Neural cell (in vitro differentiated cells): ENCODE measurements at regions not wholly inside any gene's neighbourhood (a gene's known extent, or its start where the extent isn't known, plus 50 kb on each side); places are given as distances from the start of the nearest gene placed in this dataset.

Experiments
- H2AFZ ChIP-seq: fragments of 200-600, 300-800 bp; sonication (generic), shearing (Covaris generic); 2 replicates; pipeline ENCODE4 v1.6.0; 2014; ENCODE audit warnings: low read depth, mild to moderate bottlenecking, antibody characterized with exemption, low read length, moderate library complexity
- H3F3A ChIP-seq: fragments of 200-600 bp; shearing (Covaris generic); 2 replicates; pipeline ENCODE4 v1.6.1; 2016; ENCODE audit warnings: mild to moderate bottlenecking, moderate library complexity, mixed read lengths, antibody characterized with exemption, low read length; ENCODE audit not compliant: insufficient read depth, poor library complexity, severe bottlenecking
- H3K27ac ChIP-seq: fragments of 200-600, 300-800 bp; sonication (generic), shearing (Covaris generic); 2 replicates; pipeline ENCODE4 v1.5.1; 2014; ENCODE audit warnings: mild to moderate bottlenecking, low read length, moderate library complexity
- H3K27me3 ChIP-seq: fragments of 300-800, 200-600 bp; sonication (generic), shearing (Covaris generic); 2 replicates; pipeline ENCODE4 v1.6.0; 2014; ENCODE audit warnings: mild to moderate bottlenecking, low read depth, low read length, moderate library complexity; ENCODE audit not compliant: insufficient read depth
- H3K36me3 ChIP-seq: fragments of 300-800, 200-600 bp; sonication (generic), shearing (Covaris generic); 2 replicates; pipeline ENCODE4 v1.5.1; 2014; ENCODE audit warnings: mild to moderate bottlenecking, antibody characterized with exemption, low read length, moderate library complexity; ENCODE audit not compliant: insufficient read depth
- H3K4me2 ChIP-seq: fragments of 300-800, 200-600 bp; sonication (generic), shearing (Covaris generic); 2 replicates; pipeline ENCODE4 v1.6.0; 2014; ENCODE audit warnings: mild to moderate bottlenecking, low read length
- H3K4me3 ChIP-seq: fragments of 300-800, 200-600 bp; sonication (generic), shearing (Covaris generic); 2 replicates; pipeline ENCODE4 v1.5.1; 2014; ENCODE audit warnings: mild to moderate bottlenecking, low read length, moderate library complexity
- H3K79me2 ChIP-seq: fragments of 200-600 bp; shearing (Covaris generic); replicated peaks from 2 replicates; pipeline ENCODE4 v1.6.0; 2014; ENCODE audit warnings: mild to moderate bottlenecking, low read length, moderate library complexity; ENCODE audit not compliant: insufficient read depth
- H3K9ac ChIP-seq: fragments of 300-800, 200-600 bp; sonication (generic), shearing (Covaris generic); 2 replicates; pipeline ENCODE4 v1.6.1; 2016; ENCODE audit warnings: mild to moderate bottlenecking, low read length, mixed read lengths
- H3K9me2 ChIP-seq: fragments of 200-600 bp; shearing (Covaris generic); 2 replicates; pipeline ENCODE4 v1.6.1; 2016; ENCODE audit warnings: mild to moderate bottlenecking, low read length, mixed read lengths; ENCODE audit not compliant: insufficient read depth
- H3K9me3 ChIP-seq: fragments of 200-600, 300-800 bp; sonication (generic), shearing (Covaris generic); 2 replicates; pipeline ENCODE4 v1.6.1; 2016; ENCODE audit warnings: mild to moderate bottlenecking, mixed run types, low read length, moderate library complexity, mixed read lengths
- H4K20me1 ChIP-seq: fragments of 200-600 bp; shearing (Covaris generic); 2 replicates; pipeline ENCODE4 v1.6.1; 2016; ENCODE audit warnings: mild to moderate bottlenecking, mixed run types; ENCODE audit not compliant: insufficient read depth
- EP300 ChIP-seq: fragments of 450-650 bp; conservative IDR thresholded peaks from 2 replicates; pipeline ENCODE4 v1.6.1; 2014; ENCODE audit warnings: antibody characterized with exemption, mild to moderate bottlenecking, moderate library complexity; ENCODE audit not compliant: poor library complexity, severe bottlenecking
- EZH2 ChIP-seq: fragments of 200-600, 300-800 bp; shearing (Covaris generic), sonication (generic); IDR thresholded peaks from 2 replicates; pipeline ENCODE4 v1.6.1; 2014; ENCODE audit warnings: antibody characterized with exemption, low read length, borderline replicate concordance, mild to moderate bottlenecking; ENCODE audit not compliant: insufficient read depth, poor library complexity, severe bottlenecking
- MXI1 ChIP-seq: fragments of 450-650 bp; conservative IDR thresholded peaks from 2 replicates; pipeline ENCODE4 v1.6.1; 2014; ENCODE audit warnings: antibody characterized with exemption, mild to moderate bottlenecking; ENCODE audit not compliant: poor library complexity, severe bottlenecking
- POLR2AphosphoS5 ChIP-seq: IDR thresholded peaks from 2 replicates; pipeline ENCODE4 v1.6.1; 2012
- RAD21 ChIP-seq: fragments of 450-650 bp; conservative IDR thresholded peaks from 2 replicates; pipeline ENCODE4 v1.6.1; 2014; ENCODE audit warnings: antibody characterized with exemption, mild to moderate bottlenecking, moderate library complexity
- REST ChIP-seq: IDR thresholded peaks from 2 replicates; pipeline ENCODE4 v1.6.1; 2012; ENCODE audit warnings: borderline replicate concordance
- SMC3 ChIP-seq: fragments of 450-650 bp; conservative IDR thresholded peaks from 2 replicates; pipeline ENCODE4 v1.6.1; 2014; ENCODE audit warnings: antibody characterized with exemption, mild to moderate bottlenecking, moderate library complexity; ENCODE audit not compliant: poor library complexity
- TAF1 ChIP-seq: IDR thresholded peaks from 2 replicates; pipeline ENCODE4 v1.6.1; 2012; ENCODE audit warnings: low read depth
- TF ChIP-seq, protein P1 (sequence below): fragments of 450-650 bp; IDR thresholded peaks from 2 replicates; pipeline ENCODE4 v1.5.1; 2014; ENCODE audit warnings: antibody characterized with exemption, mild to moderate bottlenecking, moderate library complexity; ENCODE audit not compliant: poor library complexity, severe bottlenecking

GRCh38 chr9:99411479-99412115 lies 189.5 kb downstream of the SEC61B start:
- Histone ChIP-seq H3K27me3 (no peaks in the 10 kb centered on the region), H3K4me2 (peak overlapping the region; percentile 17)

DNA sequence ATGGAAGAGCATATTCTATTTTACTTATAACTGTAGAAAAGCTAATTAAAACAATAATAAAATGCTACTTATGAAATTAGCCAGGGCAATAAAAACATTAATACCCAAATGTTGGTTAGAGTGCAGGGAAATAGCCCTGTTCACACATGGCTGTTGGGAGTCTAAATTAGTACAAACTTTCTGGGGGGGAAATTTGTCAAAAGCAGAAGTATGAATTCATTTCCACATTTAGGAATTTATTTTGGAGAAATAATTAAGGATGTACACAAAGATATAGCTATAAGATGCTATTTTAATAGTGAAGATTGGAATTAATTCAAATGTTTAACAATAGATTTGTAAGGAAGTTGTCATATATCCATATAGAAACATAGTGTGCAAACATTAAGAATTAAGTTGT lies 190.5 kb downstream of the SEC61B start:
- H3K9me3 ChIP-seq, result no peaks in the 10 kb centered on the region
- no peak overlapping the region for H2AFZ ChIP-seq
- peak overlapping the region; percentile 71 for H3K27ac ChIP-seq
- no peak overlapping the region for H3K9ac ChIP-seq
- H4K20me1 ChIP-seq, result no peaks in the 10 kb centered on the region
- no peak overlapping the region for H3K4me3 ChIP-seq
- H3K79me2 ChIP-seq, result no peaks in the 10 kb centered on the region
- no peaks in the 10 kb centered on the region for H3K36me3 ChIP-seq
- H3K4me2 ChIP-seq, result peak overlapping the region; percentile 17
- H3K27me3 ChIP-seq, result no peaks in the 10 kb centered on the region
- no peaks in the 10 kb centered on the region for H3K9me2 ChIP-seq
- peaks cover 3% of the 10 kb centered on the region for H3F3A ChIP-seq
- TF ChIP-seq RAD21, result no peak
- TF ChIP-seq MXI1, result no peak
- TF ChIP-seq, protein P1, sequence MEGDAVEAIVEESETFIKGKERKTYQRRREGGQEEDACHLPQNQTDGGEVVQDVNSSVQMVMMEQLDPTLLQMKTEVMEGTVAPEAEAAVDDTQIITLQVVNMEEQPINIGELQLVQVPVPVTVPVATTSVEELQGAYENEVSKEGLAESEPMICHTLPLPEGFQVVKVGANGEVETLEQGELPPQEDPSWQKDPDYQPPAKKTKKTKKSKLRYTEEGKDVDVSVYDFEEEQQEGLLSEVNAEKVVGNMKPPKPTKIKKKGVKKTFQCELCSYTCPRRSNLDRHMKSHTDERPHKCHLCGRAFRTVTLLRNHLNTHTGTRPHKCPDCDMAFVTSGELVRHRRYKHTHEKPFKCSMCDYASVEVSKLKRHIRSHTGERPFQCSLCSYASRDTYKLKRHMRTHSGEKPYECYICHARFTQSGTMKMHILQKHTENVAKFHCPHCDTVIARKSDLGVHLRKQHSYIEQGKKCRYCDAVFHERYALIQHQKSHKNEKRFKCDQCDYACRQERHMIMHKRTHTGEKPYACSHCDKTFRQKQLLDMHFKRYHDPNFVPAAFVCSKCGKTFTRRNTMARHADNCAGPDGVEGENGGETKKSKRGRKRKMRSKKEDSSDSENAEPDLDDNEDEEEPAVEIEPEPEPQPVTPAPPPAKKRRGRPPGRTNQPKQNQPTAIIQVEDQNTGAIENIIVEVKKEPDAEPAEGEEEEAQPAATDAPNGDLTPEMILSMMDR, result no peak
- TF ChIP-seq REST, result no peak
- TF ChIP-seq EZH2, result no peak
- no peak for TF ChIP-seq SMC3

More at GRCh38 chr9:99411479-99412115, 189.5 kb downstream of the SEC61B start:
- peak overlapping the region; percentile 71 for H3K27ac ChIP-seq
- no peaks in the 10 kb centered on the region for H4K20me1 ChIP-seq
- peaks cover 3% of the 10 kb centered on the region for H3F3A ChIP-seq
- H2AFZ ChIP-seq, result no peak overlapping the region
- TF ChIP-seq SMC3 (no peak), REST (no peak), MXI1 (no peak), EP300 (peak; percentile 44), EZH2 (no peak), POLR2AphosphoS5 (peak; percentile 49), RAD21 (no peak), TAF1 (no peak)
- TF ChIP-seq, protein P1, result no peak
- H3K79me2 ChIP-seq, result no peaks in the 10 kb centered on the region
- H3K9me2 ChIP-seq, result no peaks in the 10 kb centered on the region
- no peak overlapping the region for H3K9ac ChIP-seq
- H3K36me3 ChIP-seq, result no peaks in the 10 kb centered on the region
- H3K4me3 ChIP-seq, result peak overlapping the region; percentile 30
- no peaks in the 10 kb centered on the region for H3K9me3 ChIP-seq
